Right ventricle myocardium inferior (tissue), 1 donor: ENCODE measurements at regions not wholly inside any gene's neighbourhood (a gene's known extent, or its start where the extent isn't known, plus 50 kb on each side); places are given as distances from the start of the nearest gene placed in this dataset.
"Not testable (repeated sequence)": the region's sequence is repeated elsewhere in the genome, so short reads cannot be mapped to it uniquely, and the experiment has no call there.

Experiments used
- ATAC-seq: fragments of 200-7000 bp; cut with Tn5 transposase; one replicate; pipeline ENCODE4 v1.9.1; 2020; ENCODE audit warnings: mild to moderate bottlenecking, moderate library complexity
- DNase-seq: peaks from one replicate; pipeline ENCODE4 v3.0.0; 2021; ENCODE audit errors: missing footprints
- intact Hi-C: fragments of 100-400 bp; cut with DNase I; formaldehyde crosslinking; loops from one replicate; pipeline ENCODE4 v1.11.0; 2022
- donor health status: DM: no; HTN: yes; CAD: no; lungs with severe emphysema.

- DNase-seq = no peak
- no peak for ATAC-seq
- intact Hi-C loops = no loop called here
These were observed 759.5 kb downstream of the UQCRFS1 start for GRCh38 chr19:28453420-28453819.

GRCh38 chr19:28449803-28450202 lies 763.1 kb downstream of the UQCRFS1 start:
- intact Hi-C loops = no loop called here
- DNase-seq (no peak), ATAC-seq (no peak)

DNA sequence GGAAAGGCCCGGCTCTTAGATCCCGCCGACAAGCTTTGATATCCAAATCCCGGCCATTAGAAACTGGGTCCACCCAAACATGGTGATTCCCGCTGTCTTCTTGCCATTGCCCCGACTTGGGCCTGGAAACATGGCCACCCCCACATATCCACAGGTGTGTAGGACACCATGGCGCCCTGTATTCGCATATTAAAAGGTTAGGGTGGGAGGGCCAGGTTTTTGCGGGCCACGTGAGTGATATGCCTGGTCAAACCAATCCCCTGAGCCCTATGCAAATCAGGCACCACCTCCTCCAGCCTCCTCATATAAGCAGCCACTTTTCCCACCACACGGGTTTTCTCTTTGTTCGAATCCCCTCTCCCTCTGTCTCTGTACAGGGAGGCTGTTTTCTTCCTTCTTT lies 766.4 kb downstream of the UQCRFS1 start:
- DNase-seq (no peak), ATAC-seq (no peak)
- intact Hi-C loops = no loop called here

GRCh38 chr19:28445826-28446225 lies 767.1 kb downstream of the UQCRFS1 start:
- ATAC-seq (no peak), DNase-seq (no peak)
- intact Hi-C loops = no loop called here

GRCh38 chr19:28444362-28444761 lies 768.6 kb downstream of the UQCRFS1 start:
- intact Hi-C loops = no loop called here
- DNase-seq = no peak
- no peak for ATAC-seq

DNA sequence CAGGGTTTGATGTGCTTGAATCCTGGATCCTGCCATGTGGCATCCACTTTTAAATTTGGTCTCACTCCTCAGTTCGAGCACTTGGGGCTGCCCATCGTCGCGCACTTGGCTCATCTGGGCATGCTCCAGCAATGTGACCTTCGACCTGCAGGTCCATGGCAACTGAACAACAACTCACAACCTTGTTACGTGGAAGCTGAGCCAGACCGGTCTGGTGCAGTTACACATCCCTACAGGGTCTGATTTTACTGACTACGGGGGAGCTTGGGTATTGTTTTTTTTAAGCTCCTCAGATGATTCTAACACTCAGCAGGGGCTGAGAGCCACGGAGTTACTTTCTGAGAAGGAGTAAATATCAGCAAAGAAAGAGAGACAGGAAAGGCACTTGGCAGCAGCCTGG lies 769.6 kb downstream of the UQCRFS1 start:
- ATAC-seq (no peak), DNase-seq (no peak)
- intact Hi-C loops = no loop called here

GRCh38 chr19:28437390-28438346 lies 775.3 kb downstream of the UQCRFS1 start:
- no peak for DNase-seq
- intact Hi-C loops = no loop called here
- ATAC-seq = no peak

DNA sequence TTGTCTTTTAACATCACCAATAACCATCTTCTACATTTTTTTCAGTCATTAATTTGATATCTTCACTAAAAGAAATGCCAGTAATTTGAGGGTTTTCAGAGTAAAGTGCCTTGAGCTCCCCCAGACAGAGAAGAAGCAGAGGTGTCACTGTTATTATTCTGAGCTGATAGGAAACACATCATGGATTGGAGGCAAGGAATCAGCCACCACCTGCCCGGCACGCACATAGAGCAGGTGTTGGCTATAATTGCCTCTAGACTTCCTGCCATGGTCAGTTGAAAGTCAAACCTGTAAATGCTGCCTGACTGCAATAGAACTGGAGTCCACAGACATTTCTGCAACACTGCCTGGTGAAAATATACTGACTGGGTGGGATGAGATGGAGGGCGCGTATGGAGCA lies 776.6 kb downstream of the UQCRFS1 start:
- DNase-seq (no peak), ATAC-seq (no peak)
- intact Hi-C loops = no loop called here

GRCh38 chr19:28435551-28436271 lies 777.2 kb downstream of the UQCRFS1 start:
- DNase-seq (no peak), ATAC-seq (no peak)
- intact Hi-C loops = no loop called here

GRCh38 chr19:28434794-28435193 lies 778.2 kb downstream of the UQCRFS1 start:
- ATAC-seq, DNase-seq, intact Hi-C loops: not testable (repeated sequence)

DNA sequence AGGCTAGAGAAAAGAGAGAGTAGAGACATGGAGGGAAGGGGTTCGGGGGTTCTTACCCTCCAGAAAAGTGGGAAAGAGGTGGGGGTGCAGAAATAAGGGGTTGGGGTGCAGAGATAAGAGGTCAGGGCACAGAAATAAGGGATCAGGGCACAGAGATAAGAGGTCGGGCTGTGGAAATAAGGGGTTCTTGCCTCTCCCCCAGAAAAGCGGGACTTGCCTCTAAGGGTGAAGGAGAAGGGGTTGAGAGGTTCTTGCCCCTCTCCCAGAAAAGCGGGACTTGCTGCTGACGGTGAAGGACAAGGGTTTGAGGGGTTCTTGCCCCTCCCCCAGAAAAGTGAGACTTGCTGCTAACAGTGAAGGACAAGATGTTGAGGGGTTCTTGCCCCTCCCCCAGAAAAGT lies 778.6 kb downstream of the UQCRFS1 start:
- DNase-seq, intact Hi-C loops, ATAC-seq: not testable (repeated sequence)

- ATAC-seq, intact Hi-C loops, DNase-seq: not testable (repeated sequence)
These were observed 779.8 kb downstream of the UQCRFS1 start for GRCh38 chr19:28433166-28433565.

GRCh38 chr19:28430214-28430613 lies 782.7 kb downstream of the UQCRFS1 start:
- no peak for DNase-seq
- ATAC-seq = no peak
- intact Hi-C loops = no loop called here

GRCh38 chr19:28429356-28429755 lies 783.6 kb downstream of the UQCRFS1 start:
- DNase-seq (no peak), ATAC-seq (no peak)
- intact Hi-C loops = no loop called here

DNA sequence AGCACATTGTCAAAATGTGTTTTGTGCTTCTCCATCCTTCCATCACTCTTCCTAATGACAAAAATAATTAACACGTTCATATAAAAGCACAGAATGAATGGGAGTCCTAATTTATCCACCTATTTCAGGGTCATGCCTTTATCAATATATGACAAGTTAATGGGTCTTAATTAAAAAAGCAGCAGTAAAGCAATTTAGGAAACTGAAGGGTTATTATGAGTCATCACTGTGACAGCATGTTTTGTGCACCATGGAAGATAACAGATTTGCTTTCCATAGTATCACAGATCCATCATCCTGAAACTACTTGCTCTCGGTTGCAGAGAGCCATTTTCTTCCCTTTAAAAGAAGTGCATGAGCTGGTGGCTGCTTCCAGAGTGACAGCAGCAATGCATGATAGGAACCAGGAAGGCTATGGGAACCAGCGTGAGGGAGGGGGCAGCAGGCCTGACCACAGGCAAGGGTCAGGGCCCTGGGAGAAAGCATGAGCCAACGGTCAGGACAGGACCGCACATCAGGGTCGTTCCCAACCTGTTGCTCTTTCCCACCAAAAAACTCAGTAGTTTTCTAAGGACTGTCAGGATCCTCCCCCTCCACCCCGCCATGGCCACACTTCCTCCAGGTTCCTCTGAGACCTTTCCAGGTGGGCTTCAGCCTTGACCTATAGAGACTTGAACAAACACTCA lies 784.1 kb downstream of the UQCRFS1 start:
- intact Hi-C loops = no loop called here
- DNase-seq (no peak), ATAC-seq (no peak)

GRCh38 chr19:28427376-28428083 lies 785.4 kb downstream of the UQCRFS1 start:
- intact Hi-C loops = no loop called here
- DNase-seq (no peak), ATAC-seq (no peak)

DNA sequence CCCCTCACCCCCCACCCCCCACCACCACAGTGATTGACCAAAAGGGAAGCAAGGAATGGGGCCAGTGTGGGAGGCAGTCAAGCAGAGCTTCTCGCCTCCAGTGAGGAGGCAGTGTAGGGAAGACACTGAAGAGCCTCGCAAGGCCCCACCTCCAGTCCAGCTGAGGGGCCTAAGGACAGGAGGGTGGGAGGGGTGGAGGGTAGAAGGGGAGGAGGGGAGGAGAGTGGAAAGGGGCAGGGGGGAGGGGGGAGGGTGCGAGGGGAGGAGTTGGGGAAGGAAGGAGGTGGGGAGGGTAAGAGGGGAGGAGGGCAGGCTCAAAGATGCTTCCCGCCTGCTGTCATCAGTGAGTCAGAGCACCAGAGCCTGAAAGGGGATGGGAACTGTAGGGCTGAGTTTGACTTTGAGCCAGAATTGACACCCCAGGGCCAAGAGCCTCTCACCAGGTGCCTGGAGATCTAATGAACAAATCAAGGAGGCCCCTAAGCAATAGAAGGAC lies 786.2 kb downstream of the UQCRFS1 start:
- intact Hi-C loops = no loop called here
- DNase-seq (no peak), ATAC-seq (no peak)

GRCh38 chr19:28426110-28426729 lies 786.7 kb downstream of the UQCRFS1 start:
- ATAC-seq (no peak), DNase-seq (no peak)
- intact Hi-C loops = no loop called here
